GM21717 (cell line): ENCODE measurements at regions not wholly inside any gene's neighbourhood (a gene's known extent, or its start where the extent isn't known, plus 50 kb on each side); places are given as distances from the start of the nearest gene placed in this dataset.
A peak's percentile ranks its signal among the peaks of the same experiment; 100 is the strongest.

ENCODE experiments used
- ATAC-seq: cut with Tn5 transposase; IDR thresholded peaks from one replicate; pipeline ENCODE4 v1.9.1; 2021; ENCODE audit warnings: mild to moderate bottlenecking, moderate library complexity; ENCODE audit not compliant: unreplicated experiment

DNA sequence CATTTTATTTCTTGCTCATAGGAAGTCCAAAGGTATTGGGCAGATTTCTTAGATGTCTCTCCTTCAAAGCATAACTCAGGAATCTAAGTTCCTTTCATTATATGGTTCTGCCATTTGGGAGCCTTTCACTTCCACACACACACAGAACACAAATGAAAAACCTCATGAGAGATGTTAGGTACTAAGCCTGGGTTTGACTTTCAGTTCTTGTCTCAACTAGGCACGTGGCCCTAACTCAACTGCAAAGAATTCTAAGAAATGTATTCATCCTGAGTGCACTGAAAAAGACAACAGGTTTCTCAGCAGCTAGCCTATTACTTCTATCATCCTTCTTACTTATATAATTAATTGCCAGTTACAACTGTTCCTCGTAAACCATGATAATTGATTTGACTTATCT is 190.0 kb upstream of the SAMSN1 start:
- ATAC-seq = peak; percentile 81

GRCh38 chr21:14734833-14735232 is 188.7 kb upstream of the SAMSN1 start:
- ATAC-seq = no peak

DNA sequence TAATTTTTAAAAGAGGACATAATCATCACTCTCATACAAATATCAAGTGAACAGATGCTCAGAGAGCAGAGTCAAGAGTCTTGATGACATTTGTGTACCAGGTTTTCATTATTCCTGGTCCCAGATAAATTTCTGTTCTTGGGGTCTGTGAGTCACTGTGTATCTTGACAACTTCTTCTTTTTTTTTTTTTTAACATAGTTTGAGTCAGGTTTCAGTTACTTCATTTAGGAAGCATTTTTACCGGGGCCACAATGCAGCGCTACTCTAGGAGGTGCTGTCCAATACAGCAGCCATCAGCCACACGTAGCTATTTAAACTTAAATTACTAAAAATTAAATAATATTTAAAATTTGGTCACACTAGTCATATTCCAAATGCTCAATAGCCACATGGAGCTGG is 188.1 kb upstream of the SAMSN1 start:
- ATAC-seq = no peak

DNA sequence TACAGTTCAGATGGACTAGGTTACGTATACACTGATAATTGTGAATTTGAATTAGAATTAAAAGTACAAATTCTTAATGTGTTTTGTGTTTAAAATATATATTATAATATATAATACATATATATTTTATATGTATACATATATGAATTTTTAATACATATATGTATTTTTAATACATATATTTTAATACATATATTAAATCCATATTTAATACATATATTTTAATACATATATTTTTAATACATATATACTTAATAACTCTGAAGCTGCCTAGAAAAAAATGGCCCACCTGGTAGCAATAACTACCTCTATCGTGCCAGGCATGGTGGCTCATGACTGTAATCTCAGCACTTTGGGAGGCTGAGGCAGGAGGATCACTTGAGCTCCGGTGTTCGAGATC is 179.1 kb upstream of the SAMSN1 start:
- no peak for ATAC-seq

- no peak for ATAC-seq
Measured at GRCh38 chr21:14722841-14723483, 176.8 kb upstream of the SAMSN1 start.

GRCh38 chr21:14720237-14720636 is 174.1 kb upstream of the SAMSN1 start:
- ATAC-seq = no peak

GRCh38 chr21:14718951-14719350 is 172.8 kb upstream of the SAMSN1 start:
- no peak for ATAC-seq

GRCh38 chr21:14716761-14717396 is 170.8 kb upstream of the SAMSN1 start:
- ATAC-seq = no peak

DNA sequence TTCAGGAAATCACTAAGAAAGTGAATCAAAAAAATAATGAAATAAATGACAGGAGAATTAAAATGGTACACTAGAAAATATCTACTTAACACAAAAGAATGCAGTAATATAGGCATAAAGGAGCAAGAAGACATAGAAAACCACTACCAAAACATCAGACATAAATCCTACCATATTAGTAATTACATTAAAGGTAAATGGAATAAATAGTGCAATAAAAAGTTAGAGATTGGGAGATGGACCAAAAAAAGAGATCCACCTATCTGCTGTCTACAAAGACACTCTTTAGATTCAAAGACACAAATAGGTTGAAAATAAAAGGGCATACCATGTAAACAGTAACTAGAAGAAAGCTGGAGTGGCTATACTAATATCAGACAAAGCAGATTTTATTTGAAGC is 167.0 kb upstream of the SAMSN1 start:
- ATAC-seq = no peak

DNA sequence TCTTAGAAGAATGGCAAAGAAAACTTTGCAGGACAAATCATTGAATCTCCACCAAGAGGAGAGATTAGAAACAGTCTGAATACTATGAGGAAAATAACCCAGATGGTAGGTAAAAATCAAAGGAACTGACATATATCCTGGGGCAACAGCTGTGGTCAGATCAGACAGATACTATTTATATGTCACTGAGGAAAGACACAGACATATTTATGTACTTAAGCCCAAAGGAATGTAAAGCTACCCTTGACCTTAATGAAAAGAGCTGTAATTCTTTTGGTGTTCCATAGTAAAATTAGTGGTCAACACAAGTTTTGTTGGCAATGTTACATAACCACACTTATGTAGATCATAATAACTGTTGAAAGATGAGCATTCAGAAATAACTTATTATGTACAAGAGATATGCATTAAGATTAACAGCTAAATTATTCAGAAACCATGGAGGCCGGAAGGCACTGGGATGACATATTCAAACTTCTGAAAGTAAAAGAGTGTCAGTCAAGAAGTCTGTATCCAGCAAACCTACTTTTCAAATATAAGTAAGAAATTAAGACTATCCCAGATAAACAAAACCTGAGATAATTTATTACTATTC is 166.1 kb upstream of the SAMSN1 start:
- ATAC-seq = no peak

- ATAC-seq = no peak
Measured at GRCh38 chr21:14711287-14711686, 165.2 kb upstream of the SAMSN1 start.

- ATAC-seq = no peak
Measured at GRCh38 chr21:14707511-14708020, 161.5 kb upstream of the SAMSN1 start.

DNA sequence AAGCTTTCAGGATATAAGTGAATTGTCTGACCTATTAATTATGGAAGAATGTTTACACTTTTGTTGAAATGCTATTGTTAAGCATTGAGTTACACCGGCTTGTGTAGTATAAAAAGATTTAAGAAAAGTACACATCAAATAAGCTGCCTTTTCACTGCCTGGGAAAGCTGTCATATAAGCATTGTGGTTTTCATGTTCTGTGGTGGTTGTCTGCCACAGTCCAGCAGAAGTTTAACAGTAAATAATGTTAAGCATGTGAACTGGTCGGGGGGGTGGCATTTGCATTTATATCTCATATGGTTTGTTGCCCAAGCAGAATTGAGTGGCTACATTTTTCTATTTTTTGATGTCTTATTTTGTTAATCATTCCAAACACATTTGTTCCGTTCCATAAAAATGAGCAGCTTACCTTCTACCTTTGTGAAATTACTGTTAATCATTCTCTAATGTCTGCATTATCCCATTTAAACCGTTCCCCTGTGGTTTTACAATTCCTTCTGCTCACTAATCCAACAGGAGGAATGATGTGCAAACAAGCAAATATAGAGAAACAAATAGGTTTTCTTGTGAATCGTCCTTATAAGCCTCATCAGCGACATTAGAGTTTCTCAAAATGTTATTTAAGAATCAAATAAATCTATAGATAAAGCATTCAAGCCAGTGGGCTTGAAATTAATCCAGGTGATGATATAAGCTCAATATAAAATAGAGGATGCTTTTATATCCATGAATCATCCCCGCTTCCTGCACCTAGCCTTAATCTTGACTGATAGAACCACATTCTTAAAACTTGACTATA is 160.8 kb upstream of the SAMSN1 start:
- no peak for ATAC-seq

DNA sequence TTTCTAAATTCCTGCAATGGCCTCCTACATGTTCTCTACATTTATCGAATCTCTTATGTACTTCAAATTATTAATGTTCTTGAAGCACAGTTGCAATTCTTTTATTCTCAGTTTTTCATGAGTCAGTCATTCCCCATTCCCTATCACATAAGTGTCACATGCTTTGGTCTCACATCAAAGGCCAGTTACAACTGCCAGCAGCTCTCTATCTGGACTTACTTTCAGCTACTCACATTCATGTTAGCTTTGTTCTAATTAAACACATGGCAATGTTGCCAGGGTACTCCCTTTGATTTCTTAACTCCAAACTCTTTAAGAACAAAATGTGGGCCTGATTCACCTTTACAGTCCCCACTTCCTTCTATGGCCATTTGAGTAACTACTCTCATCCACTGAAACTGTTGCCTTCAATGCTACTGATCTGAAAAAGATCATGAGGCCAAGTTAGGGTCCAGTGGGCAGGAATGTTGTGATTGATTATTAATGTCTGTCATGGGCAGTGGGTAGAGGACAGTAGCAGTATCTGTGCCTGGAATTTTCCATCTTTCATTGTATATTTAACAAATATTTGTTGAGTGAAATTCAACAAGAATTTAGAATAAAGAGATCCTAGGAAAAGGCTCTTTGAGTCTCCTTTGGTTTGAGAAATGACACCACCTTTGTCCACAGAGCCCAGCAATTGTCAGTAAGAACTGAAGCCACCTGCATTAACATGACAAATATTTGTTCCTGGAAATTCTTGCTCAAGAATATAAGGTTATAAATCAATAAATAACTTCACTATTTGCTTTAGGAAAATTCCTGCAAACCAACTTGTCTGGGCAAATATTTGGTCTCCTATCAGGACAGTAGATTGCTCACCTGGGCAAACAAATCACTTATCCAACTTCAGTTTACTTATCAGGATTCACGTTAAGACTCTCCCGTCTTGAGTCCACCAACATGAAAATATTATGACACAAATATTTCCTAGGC is 153.6 kb upstream of the SAMSN1 start:
- ATAC-seq = no peak

GRCh38 chr21:14697769-14698168 is 151.7 kb upstream of the SAMSN1 start:
- ATAC-seq = no peak

GRCh38 chr21:14694817-14695216 is 148.7 kb upstream of the SAMSN1 start:
- no peak for ATAC-seq

GRCh38 chr21:14693997-14694396 is 147.9 kb upstream of the SAMSN1 start:
- ATAC-seq = no peak

DNA sequence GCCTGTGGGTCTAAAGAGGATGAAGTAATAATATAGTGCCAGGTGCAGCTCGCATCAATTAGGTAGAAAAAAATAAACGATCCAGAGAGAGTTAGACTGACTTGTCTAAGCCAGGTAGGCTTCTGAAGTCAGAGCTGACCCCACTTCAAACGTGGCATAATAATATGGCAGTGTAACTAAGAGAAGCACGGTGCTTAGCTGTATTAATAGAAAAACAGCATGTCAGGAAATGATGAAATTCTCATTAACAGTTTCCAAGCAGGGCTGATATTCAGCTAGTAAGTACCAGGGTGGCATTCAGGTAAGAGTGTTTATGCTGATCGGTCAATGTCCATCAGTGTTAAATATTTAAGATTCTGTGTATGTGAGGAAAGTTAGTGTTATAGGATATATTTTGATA is 145.8 kb upstream of the SAMSN1 start:
- ATAC-seq = no peak

DNA sequence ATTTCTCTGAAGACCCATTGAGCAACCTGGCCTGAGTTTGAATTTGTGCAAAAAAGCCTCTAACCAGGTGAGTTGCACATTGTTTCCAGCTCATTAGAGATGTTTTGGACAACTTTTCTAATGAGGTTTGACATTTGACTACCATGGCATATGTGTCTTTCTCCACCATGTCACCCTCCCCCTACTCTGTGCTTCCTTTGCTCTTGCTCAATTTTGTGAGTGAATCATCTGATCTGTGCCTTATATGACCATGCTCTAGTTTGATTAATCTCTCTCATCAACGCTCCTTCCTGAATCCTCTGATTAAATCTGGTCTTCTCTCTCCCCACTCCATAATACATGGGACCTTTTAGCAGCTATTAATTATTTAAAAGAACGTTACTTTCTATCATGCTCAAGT is 144.8 kb upstream of the SAMSN1 start:
- no peak for ATAC-seq

DNA sequence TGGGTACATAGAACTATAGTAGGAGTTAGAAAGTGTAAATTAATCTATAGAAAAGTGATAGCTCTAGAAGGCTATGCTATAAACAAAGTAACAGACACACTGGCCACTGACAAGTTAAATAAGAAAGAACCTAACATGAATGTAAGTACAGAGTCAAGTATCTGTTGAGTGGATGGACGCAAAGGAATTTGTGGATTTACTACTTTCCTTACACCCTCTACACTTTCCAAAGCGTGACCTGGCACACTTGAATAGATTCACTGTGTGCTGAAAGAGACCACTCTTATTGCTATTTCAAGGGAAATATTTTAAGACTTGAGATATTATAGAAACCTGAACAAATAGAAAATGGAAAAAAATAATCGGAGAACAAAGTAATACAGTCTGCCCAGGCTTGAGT is 142.8 kb upstream of the SAMSN1 start:
- ATAC-seq = no peak
